Cerebellar cortex (tissue), 1 donor: ENCODE measurements at regions not wholly inside any gene's neighbourhood (a gene's known extent, or its start where the extent isn't known, plus 50 kb on each side); places are given as distances from the start of the nearest gene placed in this dataset.
"Not testable (repeated sequence)": the region's sequence is repeated elsewhere in the genome, so short reads cannot be mapped to it uniquely, and the experiment has no call there.

Experiments used
- DNase-seq: peaks from one replicate; pipeline ENCODE4 v3.0.0-alpha.2; 2015; ENCODE audit warnings: low spot score

- DNase-seq, result no peak
These were observed 306.2 kb downstream of the CCSER2 start for GRCh38 chr10:84634636-84635035.

- not testable (repeated sequence) for DNase-seq
These were observed 322.2 kb downstream of the CCSER2 start for GRCh38 chr10:84650628-84651027.

- DNase-seq, result no peak
These were observed 326.3 kb downstream of the CCSER2 start for GRCh38 chr10:84654671-84655070.

- no peak for DNase-seq
These were observed 330.6 kb downstream of the CCSER2 start for GRCh38 chr10:84659027-84659426.

- no peak for DNase-seq
These were observed 331.4 kb downstream of the CCSER2 start for GRCh38 chr10:84659497-84660439.

GRCh38 chr10:84660450-84661159 lies 332.2 kb downstream of the CCSER2 start:
- no peak for DNase-seq

GRCh38 chr10:84665211-84665610 lies 336.8 kb downstream of the CCSER2 start:
- DNase-seq, result no peak

- peak; percentile 23 for DNase-seq
These were observed 337.6 kb downstream of the CCSER2 start for GRCh38 chr10:84665883-84666463.

GRCh38 chr10:84668186-84668763 lies 339.9 kb downstream of the CCSER2 start:
- DNase-seq, result no peak

GRCh38 chr10:84675060-84675459 lies 346.7 kb downstream of the CCSER2 start:
- DNase-seq, result no peak

- no peak for DNase-seq
These were observed 348.1 kb downstream of the CCSER2 start for GRCh38 chr10:84676536-84676935.

- DNase-seq, result no peak
These were observed 353.4 kb downstream of the CCSER2 start for GRCh38 chr10:84681781-84682180.

- DNase-seq, result no peak
These were observed 355.2 kb downstream of the CCSER2 start for GRCh38 chr10:84683550-84683949.

GRCh38 chr10:84683980-84684740 lies 355.8 kb downstream of the CCSER2 start:
- no peak for DNase-seq

GRCh38 chr10:84685047-84685660 lies 356.8 kb downstream of the CCSER2 start:
- DNase-seq, result no peak

- no peak for DNase-seq
These were observed 364.6 kb downstream of the CCSER2 start for GRCh38 chr10:84693006-84693405.

- DNase-seq, result no peak
These were observed 367.5 kb downstream of the CCSER2 start for GRCh38 chr10:84695902-84696301.

GRCh38 chr10:84696610-84697009 lies 368.2 kb downstream of the CCSER2 start:
- no peak for DNase-seq

GRCh38 chr10:84698989-84699388 lies 370.6 kb downstream of the CCSER2 start:
- no peak for DNase-seq

GRCh38 chr10:84700668-84701369 lies 372.4 kb downstream of the CCSER2 start:
- no peak for DNase-seq

- DNase-seq, result no peak
These were observed 373.0 kb downstream of the CCSER2 start for GRCh38 chr10:84701370-84701720.
